ENCODE measurements at regions not wholly inside any gene's neighbourhood (a gene's known extent, or its start where the extent isn't known, plus 50 kb on each side); places are given as distances from the start of the nearest gene placed in this dataset.
"Not testable (repeated sequence)": the region's sequence is repeated elsewhere in the genome, so short reads cannot be mapped to it uniquely, and the experiment has no call there.

GRCh38 chr22:22983123-22983522 lies 87.2 kb upstream of the GNAZ start:
- DNase-seq (ENCODE audit: insufficient read length, low spot score): no peak
- TF ChIP-seq POLR2A (IDR thresholded peaks at IDR 0.05; ENCODE audit: low read depth, low read length): no peak
- FAIRE-seq: no peak

DNA sequence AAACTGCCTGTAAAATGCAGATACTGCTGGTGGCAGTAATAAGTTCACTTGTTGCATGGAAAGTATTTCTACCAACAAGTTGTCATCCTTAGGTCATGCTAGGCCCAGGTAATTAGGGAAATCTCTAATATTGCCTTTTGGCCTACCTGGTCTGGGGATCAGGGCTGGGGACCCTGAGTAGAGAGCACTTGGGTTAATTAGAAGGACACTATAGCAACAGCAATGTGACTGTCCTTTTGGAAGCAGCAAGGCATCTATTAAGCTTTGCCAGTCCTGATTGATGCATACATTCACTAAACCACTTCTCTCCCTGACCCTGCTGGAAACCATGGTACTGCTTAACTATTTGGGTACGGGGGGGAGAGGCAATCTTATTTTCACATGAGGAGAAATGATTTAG lies 86.5 kb upstream of the GNAZ start:
- no peak for TF ChIP-seq POLR2A (IDR thresholded peaks at IDR 0.05; ENCODE audit: low read depth, low read length)
- DNase-seq (ENCODE audit: insufficient read length, low spot score) (no peak), FAIRE-seq (no peak)

DNA sequence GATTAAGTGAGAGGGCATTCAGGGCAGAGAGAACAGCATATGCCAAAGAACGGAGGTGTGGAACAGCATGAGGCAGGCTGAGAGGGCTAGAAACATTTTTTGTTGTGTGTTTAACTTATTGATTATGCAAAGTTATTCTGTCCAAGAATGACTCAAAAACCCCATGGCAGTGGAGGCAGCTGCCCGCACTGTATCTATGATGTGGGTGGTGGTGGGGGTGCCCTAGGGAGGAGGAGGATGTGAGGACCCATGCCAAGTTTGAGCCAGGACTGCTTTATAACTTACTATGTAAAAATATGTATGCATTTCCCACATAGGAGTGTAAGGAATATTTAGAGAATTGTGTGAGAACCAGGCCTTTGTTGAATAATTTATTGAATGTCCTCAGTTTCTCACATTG lies 85.4 kb upstream of the GNAZ start:
- FAIRE-seq: no peak
- no peak for DNase-seq (ENCODE audit: insufficient read length, low spot score)
- no peak for TF ChIP-seq POLR2A (IDR thresholded peaks at IDR 0.05; ENCODE audit: low read depth, low read length)

DNA sequence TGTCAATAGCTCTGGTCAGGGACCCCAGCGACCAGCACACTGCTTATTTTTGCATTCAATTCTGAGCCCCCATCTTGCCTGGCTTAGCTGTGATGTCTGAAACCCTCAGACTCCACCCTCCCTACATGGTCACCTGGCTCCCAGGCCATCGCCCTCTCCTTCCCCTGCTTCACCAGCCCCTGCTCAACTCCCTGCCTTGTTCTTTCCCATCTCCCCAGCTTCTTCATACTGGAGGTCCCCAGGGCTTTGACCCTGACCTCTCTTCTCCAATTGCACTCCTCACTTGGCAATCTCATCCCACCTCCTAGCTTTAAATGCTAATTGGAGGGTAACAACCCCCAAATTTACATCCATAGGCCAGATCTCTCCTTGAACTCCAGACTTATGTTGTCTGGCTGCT lies 84.3 kb upstream of the GNAZ start:
- no peak for TF ChIP-seq POLR2A (IDR thresholded peaks at IDR 0.05; ENCODE audit: low read depth, low read length)
- DNase-seq (ENCODE audit: insufficient read length, low spot score) (no peak), FAIRE-seq (no peak)

- FAIRE-seq (no peak), DNase-seq (ENCODE audit: insufficient read length, low spot score) (no peak)
- TF ChIP-seq POLR2A (IDR thresholded peaks at IDR 0.05; ENCODE audit: low read depth, low read length): no peak
Measured at GRCh38 chr22:22986640-22987039, 83.7 kb upstream of the GNAZ start.

- TF ChIP-seq POLR2A (IDR thresholded peaks at IDR 0.05; ENCODE audit: low read depth, low read length): no peak
- DNase-seq (ENCODE audit: insufficient read length, low spot score): no peak
- FAIRE-seq: no peak
Measured at GRCh38 chr22:22988150-22988549, 82.2 kb upstream of the GNAZ start.

- FAIRE-seq (no peak), DNase-seq (ENCODE audit: insufficient read length, low spot score) (no peak)
- TF ChIP-seq POLR2A (IDR thresholded peaks at IDR 0.05; ENCODE audit: low read depth, low read length): no peak
Measured at GRCh38 chr22:22988785-22989184, 81.5 kb upstream of the GNAZ start.

- DNase-seq (ENCODE audit: insufficient read length, low spot score) (no peak), FAIRE-seq (no peak)
- no peak for TF ChIP-seq POLR2A (IDR thresholded peaks at IDR 0.05; ENCODE audit: low read depth, low read length)
Measured at GRCh38 chr22:22989856-22990255, 80.5 kb upstream of the GNAZ start.

DNA sequence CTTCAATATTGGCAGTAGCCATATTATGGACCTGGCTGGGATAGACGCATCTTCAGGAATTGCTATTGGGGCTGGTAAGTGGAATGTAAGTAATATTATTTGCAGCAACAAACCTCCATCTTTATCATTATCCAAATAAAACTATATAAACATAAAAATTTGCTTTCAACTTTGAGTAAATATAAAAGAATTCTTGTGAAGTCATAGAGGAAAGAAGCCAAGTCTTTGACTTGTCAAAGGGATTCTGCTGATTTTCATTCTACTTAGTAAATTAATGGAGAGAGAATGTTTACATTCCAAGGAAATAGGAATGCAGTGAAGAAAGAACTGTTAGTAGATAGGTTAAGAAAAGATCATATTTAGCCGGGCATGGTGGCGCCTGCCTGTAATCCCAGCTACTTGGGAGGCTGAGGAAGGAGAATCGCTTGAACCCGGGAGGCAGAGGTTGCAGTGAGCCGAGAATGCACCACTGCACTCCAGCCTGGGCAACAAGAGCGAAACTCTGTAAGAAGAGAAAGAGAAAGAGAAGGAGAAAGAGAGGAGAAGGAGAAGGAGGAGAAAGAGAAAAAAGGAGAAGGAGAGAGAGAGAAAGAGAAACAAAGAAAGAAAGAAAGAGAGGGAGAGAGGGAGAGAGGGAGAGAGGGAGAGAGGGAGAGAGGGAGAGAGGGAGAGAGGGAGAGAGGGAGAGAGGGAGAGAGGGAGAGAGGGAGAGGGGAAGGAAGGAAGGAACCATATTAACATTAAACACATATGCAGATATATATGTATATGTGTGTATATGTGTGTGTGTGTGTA lies 79.4 kb upstream of the GNAZ start:
- not testable (repeated sequence) for DNase-seq (ENCODE audit: insufficient read length, low spot score); FAIRE-seq

- TF ChIP-seq POLR2A (IDR thresholded peaks at IDR 0.05; ENCODE audit: low read depth, low read length): no peak
- no peak for FAIRE-seq
- DNase-seq (ENCODE audit: insufficient read length, low spot score): no peak
Measured at GRCh38 chr22:22992474-22992873, 77.8 kb upstream of the GNAZ start.

DNA sequence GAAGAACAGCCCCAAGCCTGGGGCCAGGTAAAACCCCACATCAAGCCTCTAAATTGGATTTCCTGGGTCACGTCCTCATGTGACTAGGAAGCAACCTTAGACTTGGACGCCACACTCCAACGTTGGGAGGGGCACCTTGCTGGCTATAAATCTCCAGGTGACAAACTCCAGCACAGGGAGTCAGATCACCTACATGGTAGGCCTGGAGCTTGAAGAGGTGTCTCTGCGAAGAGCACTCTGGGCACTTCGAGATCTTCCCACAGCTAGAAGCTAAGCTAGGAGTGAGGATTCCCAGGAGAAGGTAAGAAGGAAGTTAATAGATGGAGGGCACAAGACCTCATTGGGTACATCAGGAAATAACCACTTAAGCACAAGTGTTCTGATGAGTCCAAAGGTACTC lies 77.1 kb upstream of the GNAZ start:
- DNase-seq (ENCODE audit: insufficient read length, low spot score): no peak
- FAIRE-seq: no peak
- TF ChIP-seq POLR2A (IDR thresholded peaks at IDR 0.05; ENCODE audit: low read depth, low read length): no peak

- DNase-seq (ENCODE audit: insufficient read length, low spot score) (no peak), FAIRE-seq (no peak)
- no peak for TF ChIP-seq POLR2A (IDR thresholded peaks at IDR 0.05; ENCODE audit: low read depth, low read length)
Measured at GRCh38 chr22:22995166-22995565, 75.2 kb upstream of the GNAZ start.

DNA sequence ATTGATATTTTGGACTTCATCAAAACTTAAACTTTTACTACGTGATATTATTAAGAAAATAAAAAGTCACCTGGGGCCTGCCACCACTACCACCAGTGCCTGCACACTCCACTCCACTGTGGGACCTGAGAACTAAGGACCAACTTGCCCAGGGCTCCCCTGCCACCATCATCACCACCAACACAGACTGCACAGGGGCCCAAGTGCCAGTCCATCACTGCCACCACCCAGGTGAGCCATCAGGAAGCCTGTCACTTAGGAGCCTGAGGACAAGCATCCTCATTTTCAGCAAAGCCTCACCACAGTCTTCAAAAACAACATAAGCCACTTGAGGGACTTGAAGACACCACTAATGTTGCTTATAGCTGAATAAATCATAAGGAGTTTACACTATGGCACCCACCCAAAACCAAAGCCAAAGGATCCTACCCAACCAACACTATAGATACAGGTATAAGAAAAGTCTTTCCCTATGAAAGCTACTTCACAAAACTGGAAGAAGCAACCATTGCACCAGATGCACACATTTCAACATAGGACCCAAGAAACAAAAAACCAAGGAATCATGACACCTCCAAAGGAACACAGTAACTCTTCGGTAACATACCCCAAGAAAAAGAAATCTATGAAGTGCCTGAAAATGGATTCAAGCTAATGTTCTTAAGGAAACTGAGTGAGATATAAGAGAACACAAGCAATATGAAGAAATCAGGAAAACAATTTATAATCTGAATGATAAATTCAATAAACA lies 73.6 kb upstream of the GNAZ start:
- no peak for TF ChIP-seq POLR2A (IDR thresholded peaks at IDR 0.05; ENCODE audit: low read depth, low read length)
- FAIRE-seq (no peak), DNase-seq (ENCODE audit: insufficient read length, low spot score) (no peak)

GRCh38 chr22:22997262-22997898 lies 72.9 kb upstream of the GNAZ start:
- DNase-seq (ENCODE audit: insufficient read length, low spot score) (no peak), FAIRE-seq (no peak)
- TF ChIP-seq POLR2A (IDR thresholded peaks at IDR 0.05; ENCODE audit: low read depth, low read length): no peak

DNA sequence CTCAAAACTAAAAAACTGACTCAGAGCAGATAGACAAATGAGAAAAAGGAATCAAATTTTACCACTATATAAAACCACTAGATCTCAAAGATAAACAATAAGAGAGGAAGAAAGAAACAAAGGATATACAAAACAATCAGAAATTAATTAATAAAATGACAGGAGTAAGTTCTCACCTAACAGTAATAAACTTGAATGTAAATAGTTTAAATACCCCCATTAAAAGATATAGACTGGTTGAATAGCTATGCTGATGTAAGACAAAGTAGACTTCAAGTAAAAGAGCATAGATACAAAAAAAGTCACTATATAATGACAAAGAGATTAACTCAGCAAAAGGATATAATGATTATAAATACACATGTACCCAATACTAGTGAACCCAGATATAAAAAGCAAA lies 72.3 kb upstream of the GNAZ start:
- FAIRE-seq: no peak
- no peak for TF ChIP-seq POLR2A (IDR thresholded peaks at IDR 0.05; ENCODE audit: low read depth, low read length)

More for the DNA sequence above, 72.3 kb upstream of the GNAZ start:
- DNase-seq (ENCODE audit: insufficient read length, low spot score): no peak

Data from H54 (cell line).